HepG2 (cell line): ENCODE measurements at regions not wholly inside any gene's neighbourhood (a gene's known extent, or its start where the extent isn't known, plus 50 kb on each side); places are given as distances from the start of the nearest gene placed in this dataset.

Experiments used
- CCAR2 ChIP-seq: fragments of 200-400 bp; formaldehyde crosslinking; optimal IDR thresholded peaks from 2 replicates; pipeline ENCODE3; 2018; ENCODE audit warnings: low read depth, mild to moderate bottlenecking, low read length, moderate library complexity
- ESRRA ChIP-seq: sonication (generic); formaldehyde crosslinking; IDR thresholded peaks from 2 replicates; pipeline ENCODE4 v1.5.1; 2020; ENCODE audit warnings: mild to moderate bottlenecking, low read depth, missing genetic modification reagents
- PHF20 ChIP-seq: sonication (generic); formaldehyde crosslinking; IDR thresholded peaks from 2 replicates; pipeline ENCODE4 v1.5.0; 2020; ENCODE audit warnings: mild to moderate bottlenecking, missing genetic modification reagents
- POLR2A ChIP-seq, 2 experiments: IDR thresholded peaks; 2 replicates each; pipeline ENCODE4 v1.6.1; 2011; ENCODE audit warnings: low read depth in 2 of 2, low read length in 2 of 2, mild to moderate bottlenecking in 1 of 2, moderate library complexity in 1 of 2; ENCODE audit not compliant: insufficient read depth in 1 of 2
- POLR2AphosphoS5 ChIP-seq: IDR thresholded peaks from 2 replicates; pipeline ENCODE4 v1.6.1; 2012; ENCODE audit warnings: low read depth, low read length
- SRF ChIP-seq: IDR thresholded peaks from 2 replicates; pipeline ENCODE4 v1.6.1; 2011; ENCODE audit warnings: mild to moderate bottlenecking, low read depth, low read length, moderate library complexity
- TAF1 ChIP-seq: sonication (generic); formaldehyde crosslinking; IDR thresholded peaks from 2 replicates; pipeline ENCODE4 v1.4.0; 2020; ENCODE audit warnings: missing genetic modification reagents
- TARDBP ChIP-seq: sonication (generic); formaldehyde crosslinking; IDR thresholded peaks from 2 replicates; pipeline ENCODE4 v1.8.0; 2022; ENCODE audit warnings: mild to moderate bottlenecking, missing genetic modification reagents
- ZKSCAN1 ChIP-seq: fragments of 150-350 bp; IDR thresholded peaks from 2 replicates; pipeline ENCODE4 v1.6.1; 2014; ENCODE audit warnings: low read length
- ZNF33A ChIP-seq: sonication (generic); formaldehyde crosslinking; IDR thresholded peaks from 2 replicates; pipeline ENCODE4 v1.5.1; 2020; ENCODE audit warnings: missing genetic modification reagents, mild to moderate bottlenecking, moderate library complexity, borderline replicate concordance
- ZNF530 ChIP-seq: sonication (generic); formaldehyde crosslinking; IDR thresholded peaks from 2 replicates; pipeline ENCODE4 v1.5.0; 2020; ENCODE audit warnings: low read depth, mild to moderate bottlenecking, missing genetic modification reagents
- ZNF567 ChIP-seq: sonication (generic); formaldehyde crosslinking; IDR thresholded peaks from 2 replicates; pipeline ENCODE4 v1.8.1; 2023; ENCODE audit warnings: mild to moderate bottlenecking, missing genetic modification reagents, borderline replicate concordance
- ZNF883 ChIP-seq: sonication (generic); formaldehyde crosslinking; IDR thresholded peaks from 2 replicates; pipeline ENCODE4 v1.5.1; 2020; ENCODE audit warnings: mild to moderate bottlenecking, missing genetic modification reagents; ENCODE audit errors: not compliant biosample characterization
- ZSCAN30 ChIP-seq: sonication (generic); formaldehyde crosslinking; IDR thresholded peaks from 2 replicates; pipeline ENCODE4 v1.5.0; 2020; ENCODE audit warnings: mild to moderate bottlenecking, missing genetic modification reagents

DNA sequence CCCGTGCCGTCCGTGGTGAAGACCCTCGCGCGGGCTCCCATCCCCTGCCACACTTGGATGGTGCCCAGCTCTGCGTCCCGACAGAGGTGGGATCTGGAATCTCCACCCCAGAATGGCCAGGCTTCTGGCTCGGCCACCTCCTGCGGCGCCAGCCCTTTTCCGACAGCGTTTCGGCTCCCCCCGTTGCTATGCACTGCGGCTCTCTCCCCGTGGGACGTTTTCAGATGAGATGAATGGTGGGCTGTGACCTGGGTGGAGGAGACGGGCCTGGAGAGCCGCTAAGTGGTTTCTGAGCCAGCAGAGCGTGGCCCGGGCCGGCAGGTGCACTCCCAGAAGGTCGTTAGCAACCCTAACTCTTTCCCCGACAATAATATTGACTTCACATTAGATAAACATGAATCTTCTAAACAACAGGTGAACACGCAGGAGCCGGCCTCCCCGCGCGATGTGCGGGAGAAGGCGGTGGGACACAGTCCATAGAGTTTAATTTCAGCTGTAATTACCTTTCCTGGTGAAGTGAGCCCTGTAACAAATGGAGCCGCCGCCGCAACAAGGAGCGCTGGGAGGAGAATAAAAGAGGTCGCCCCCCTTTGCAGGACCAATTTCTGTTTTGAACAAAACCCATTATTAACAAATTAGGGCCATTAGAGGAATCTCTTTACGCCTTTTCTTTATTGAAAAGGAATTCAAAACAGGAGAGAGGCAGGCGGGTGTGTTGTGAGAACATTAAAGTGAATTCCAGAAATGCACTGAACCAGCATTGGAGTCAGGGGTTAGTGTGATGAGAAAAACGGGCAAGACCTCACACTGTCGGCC, 294.3 kb upstream of the PFKP start:
- TF ChIP-seq POLR2A (IDR thresholded peaks at IDR 0.05; ENCODE audit: insufficient read depth in 1 of 2, low read depth in 2 of 2, low read length in 2 of 2) (no peak), ZNF530 (CRISPR knock-in tag) (no peak), SRF (no peak), TARDBP (CRISPR knock-in tag) (no peak), ZSCAN30 (CRISPR knock-in tag) (no peak), TAF1 (CRISPR knock-in tag) (no peak), ESRRA (CRISPR knock-in tag) (no peak), POLR2AphosphoS5 (no peak), ZKSCAN1 (no peak), ZNF33A (no peak), ZNF567 (CRISPR knock-in tag) (no peak), CCAR2 (no peak), PHF20 (CRISPR knock-in tag) (no peak), ZNF883 (no peak)
